ENCODE measurements at regions not wholly inside any gene's neighbourhood (a gene's known extent, or its start where the extent isn't known, plus 50 kb on each side); places are given as distances from the start of the nearest gene placed in this dataset.

- H2BK120ac ChIP-seq (ENCODE audit: low read depth, low read length, poor library complexity, severe bottlenecking) = no peak overlapping the region
- no peaks in the 10 kb centered on the region for H3K27me3 ChIP-seq (ENCODE audit: insufficient read depth, low read length)
- H3K27ac ChIP-seq (ENCODE audit: insufficient read length, low read depth, low read length) = no peak overlapping the region
- H2BK20ac ChIP-seq (ENCODE audit: low read depth, low read length, poor library complexity, severe bottlenecking) = no peak overlapping the region
- H4K8ac ChIP-seq (replicated peaks; ENCODE audit: insufficient read length, low read depth, low read length) = no peak overlapping the region
- no peak for DNase-seq
- no peak overlapping the region for H3K18ac ChIP-seq (ENCODE audit: insufficient read length, low read depth, low read length)
- H2AFZ ChIP-seq (ENCODE audit: low read length) = no peak overlapping the region
- no peak overlapping the region for H2BK15ac ChIP-seq (ENCODE audit: low read depth, low read length)
- TF ChIP-seq, protein P1, sequence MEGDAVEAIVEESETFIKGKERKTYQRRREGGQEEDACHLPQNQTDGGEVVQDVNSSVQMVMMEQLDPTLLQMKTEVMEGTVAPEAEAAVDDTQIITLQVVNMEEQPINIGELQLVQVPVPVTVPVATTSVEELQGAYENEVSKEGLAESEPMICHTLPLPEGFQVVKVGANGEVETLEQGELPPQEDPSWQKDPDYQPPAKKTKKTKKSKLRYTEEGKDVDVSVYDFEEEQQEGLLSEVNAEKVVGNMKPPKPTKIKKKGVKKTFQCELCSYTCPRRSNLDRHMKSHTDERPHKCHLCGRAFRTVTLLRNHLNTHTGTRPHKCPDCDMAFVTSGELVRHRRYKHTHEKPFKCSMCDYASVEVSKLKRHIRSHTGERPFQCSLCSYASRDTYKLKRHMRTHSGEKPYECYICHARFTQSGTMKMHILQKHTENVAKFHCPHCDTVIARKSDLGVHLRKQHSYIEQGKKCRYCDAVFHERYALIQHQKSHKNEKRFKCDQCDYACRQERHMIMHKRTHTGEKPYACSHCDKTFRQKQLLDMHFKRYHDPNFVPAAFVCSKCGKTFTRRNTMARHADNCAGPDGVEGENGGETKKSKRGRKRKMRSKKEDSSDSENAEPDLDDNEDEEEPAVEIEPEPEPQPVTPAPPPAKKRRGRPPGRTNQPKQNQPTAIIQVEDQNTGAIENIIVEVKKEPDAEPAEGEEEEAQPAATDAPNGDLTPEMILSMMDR (conservative IDR thresholded peaks at IDR 0.05) = no peak
- H4K20me1 ChIP-seq (ENCODE audit: control insufficient read depth, insufficient read depth, insufficient read length) = no peaks in the 10 kb centered on the region
- no peak overlapping the region for H4K91ac ChIP-seq (ENCODE audit: insufficient read length, low read depth, low read length)
- H3K9ac ChIP-seq (ENCODE audit: extremely low read depth, insufficient read length, low read length) = no peak overlapping the region
- no peak overlapping the region for H2AK5ac ChIP-seq (ENCODE audit: insufficient read length, low read length)
- H3K14ac ChIP-seq (ENCODE audit: insufficient read depth, low read length) = no peak overlapping the region
- H3K27ac Mint-ChIP-seq = no peak overlapping the region
- H3K4me3 Mint-ChIP-seq = no peak overlapping the region
- peaks cover 6% of the 10 kb centered on the region in 2 experiments; a peak in 2 of 5 replicates for H3K9me3 Mint-ChIP-seq
- H3K4me2 ChIP-seq (ENCODE audit: insufficient read depth, insufficient read length, low read length) = no peak overlapping the region
- H3K4ac ChIP-seq (ENCODE audit: low read depth, low read length) = no peak overlapping the region
- no peak overlapping the region for H3K56ac ChIP-seq (ENCODE audit: insufficient read length, low read depth, low read length)
- no peaks in the 10 kb centered on the region for H3K9me3 ChIP-seq (ENCODE audit: control insufficient read depth, low read depth, low read length)
- no peaks in the 10 kb centered on the region; a peak in 2 of 7 replicates for H3K36me3 Mint-ChIP-seq (ENCODE audit: insufficient read depth in 1 of 3, low read depth in 3 of 3)
- no peak overlapping the region for H2BK5ac ChIP-seq (ENCODE audit: insufficient read length, low read length)
- no peaks in the 10 kb centered on the region for H3K79me1 ChIP-seq (ENCODE audit: insufficient read depth, low read depth, low read length, poor library complexity, severe bottlenecking)
- H4K5ac ChIP-seq (ENCODE audit: insufficient read length, low read depth, low read length) = no peak overlapping the region
- H3K23ac ChIP-seq (ENCODE audit: insufficient read length, low read depth, low read length) = no peak overlapping the region
- WGBS (ENCODE audit: extremely low coverage, insufficient read length, low lambda C conversion rate) = no CpG with 5 or more reads among the region's 11 CpGs
- H3K4me1 Mint-ChIP-seq = peaks cover 16 to 17% of the 10 kb centered on the region in 2 experiments
- no peaks in the 10 kb centered on the region for H3K79me2 ChIP-seq (ENCODE audit: insufficient read depth, low read length)
- peaks cover 5% of the 10 kb centered on the region; the same call in 1 of the 2 replicates for H3K4me1 ChIP-seq (ENCODE audit: insufficient read depth, low read length)
- peaks cover 13% of the 10 kb centered on the region for H3K27me3 Mint-ChIP-seq (ENCODE audit: low read depth)
- no peak overlapping the region for H3T11ph ChIP-seq (ENCODE audit: low read length)
- H3K23me2 ChIP-seq (ENCODE audit: insufficient read length, low read depth, low read length, poor library complexity, severe bottlenecking) = peaks cover 3% of the 10 kb centered on the region
- no peak overlapping the region for H2BK12ac ChIP-seq (ENCODE audit: insufficient read length, low read depth, low read length)
Observed at GRCh38 chr4:183806341-183806740, 98.8 kb upstream of the STOX2 start.

All from H9 (cell line).